NB4 (cell line): ENCODE measurements at regions not wholly inside any gene's neighbourhood (a gene's known extent, or its start where the extent isn't known, plus 50 kb on each side); places are given as distances from the start of the nearest gene placed in this dataset.

Experiments used
- CTCF ChIP-seq: IDR thresholded peaks from one replicate; pipeline ENCODE4 v1.5.1; 2012; ENCODE audit warnings: low read depth, low read length
- MAX ChIP-seq: IDR thresholded peaks from 2 replicates; pipeline ENCODE4 v1.6.1; 2011; ENCODE audit warnings: low read depth, low read length
- MYC ChIP-seq: IDR thresholded peaks from 2 replicates; pipeline ENCODE4 v1.6.1; 2011; ENCODE audit warnings: low read depth, low read length
- POLR2A ChIP-seq: IDR thresholded peaks from 2 replicates; pipeline ENCODE4 v1.6.1; 2011; ENCODE audit warnings: mild to moderate bottlenecking; ENCODE audit not compliant: insufficient read length; ENCODE audit errors: extremely low read depth

GRCh38 chr11:39435641-39436040, 2023.8 kb downstream of the LRRC4C start:
- TF ChIP-seq CTCF, result no peak
- no peak for TF ChIP-seq POLR2A
- no peak for TF ChIP-seq MYC
- no peak for TF ChIP-seq MAX
